ENCODE measurements at regions not wholly inside any gene's neighbourhood (a gene's known extent, or its start where the extent isn't known, plus 50 kb on each side); places are given as distances from the start of the nearest gene placed in this dataset.

DNA sequence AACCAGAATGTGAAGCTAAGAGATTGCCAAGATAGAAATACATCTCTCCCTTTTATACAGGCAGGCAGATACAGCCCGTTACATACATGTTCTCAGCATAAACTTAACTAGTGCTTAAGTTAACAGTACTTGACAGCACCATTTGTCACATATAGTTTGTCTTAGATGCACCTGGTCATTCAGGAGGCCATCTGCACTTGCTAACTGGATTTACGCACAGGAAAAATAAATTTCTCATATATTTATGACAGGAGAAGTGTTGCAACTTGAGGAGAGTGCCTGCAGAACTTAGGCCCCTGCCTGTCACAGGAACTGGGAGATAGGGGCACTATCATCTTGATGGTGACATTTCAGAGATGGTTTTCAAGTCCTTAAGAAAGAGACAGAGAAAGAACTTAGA, 1462.1 kb upstream of the CDH9 start:
- H3K4me1 Mint-ChIP-seq, result no peaks in the 10 kb centered on the region
- no peak for ATAC-seq
- DNase-seq, result no peak

DNA sequence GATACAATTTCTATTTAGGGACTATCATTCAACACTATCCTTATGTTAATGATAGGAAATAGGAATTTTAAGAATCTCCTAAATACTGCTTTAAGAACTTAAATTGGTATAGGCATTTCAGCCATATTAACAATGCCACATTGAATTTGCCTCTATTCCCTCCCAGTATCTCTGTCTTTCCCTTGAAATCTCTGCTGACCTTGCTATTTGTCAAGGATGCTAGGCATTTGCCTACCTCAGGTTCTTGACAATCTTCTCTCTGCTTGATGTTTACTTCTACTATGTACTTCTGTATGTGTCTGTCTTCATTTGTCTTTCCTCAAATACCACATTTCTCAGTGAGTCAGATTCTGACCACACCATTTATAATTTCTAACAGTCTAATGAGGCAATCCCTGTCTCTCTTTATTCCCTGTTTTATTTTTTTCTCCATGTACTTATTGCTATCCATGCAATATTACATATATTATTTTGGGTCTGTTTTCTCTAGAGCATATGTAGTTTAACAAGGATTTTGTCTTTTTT, 1461.4 kb upstream of the CDH9 start:
- H3K4me1 Mint-ChIP-seq, result no peaks in the 10 kb centered on the region
- H3K27ac Mint-ChIP-seq, result no peak overlapping the region
- H3K27me3 Mint-ChIP-seq, result no peaks in the 10 kb centered on the region
- ATAC-seq (no peak), DNase-seq (no peak)
- no peak overlapping the region for H3K4me3 Mint-ChIP-seq
- H3K9me3 Mint-ChIP-seq, result peaks cover 0 to 12% (median 7%) of the 10 kb centered on the region in 9 donors
- POLR2A ChIA-PET, result no interaction called here
- no peaks in the 10 kb centered on the region for H3K36me3 Mint-ChIP-seq

More for the DNA sequence above, 1462.1 kb upstream of the CDH9 start:
- Mint-ChIP-seq H3K9me3 (peaks cover 0 to 18% (median 9%) of the 10 kb centered on the region in 9 donors), H3K36me3 (no peaks in the 10 kb centered on the region), H3K4me3 (no peak overlapping the region), H3K27me3 (no peaks in the 10 kb centered on the region), H3K27ac (no peak overlapping the region)
- POLR2A ChIA-PET, result no interaction called here

DNA sequence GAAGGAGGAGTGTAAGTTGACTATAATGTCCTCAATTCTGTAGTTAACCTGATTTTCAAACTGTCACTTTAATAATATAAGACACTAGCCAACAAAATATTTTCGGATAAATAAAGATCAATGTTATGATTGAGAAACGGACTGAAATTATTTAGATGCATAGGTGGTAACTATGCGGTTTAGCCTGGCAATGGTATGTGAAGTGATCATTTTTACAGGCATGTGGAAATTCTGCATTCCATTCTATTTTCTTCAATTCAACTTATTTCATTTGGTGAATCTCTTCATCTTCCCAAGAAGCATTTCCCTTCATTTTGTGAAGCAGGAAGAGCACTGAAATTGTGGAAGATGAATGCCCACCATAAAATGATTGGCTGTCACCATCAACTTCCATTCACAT, 1457.5 kb upstream of the CDH9 start:
- H3K4me1 Mint-ChIP-seq, result no peaks in the 10 kb centered on the region
- ATAC-seq, result no peak

DNA sequence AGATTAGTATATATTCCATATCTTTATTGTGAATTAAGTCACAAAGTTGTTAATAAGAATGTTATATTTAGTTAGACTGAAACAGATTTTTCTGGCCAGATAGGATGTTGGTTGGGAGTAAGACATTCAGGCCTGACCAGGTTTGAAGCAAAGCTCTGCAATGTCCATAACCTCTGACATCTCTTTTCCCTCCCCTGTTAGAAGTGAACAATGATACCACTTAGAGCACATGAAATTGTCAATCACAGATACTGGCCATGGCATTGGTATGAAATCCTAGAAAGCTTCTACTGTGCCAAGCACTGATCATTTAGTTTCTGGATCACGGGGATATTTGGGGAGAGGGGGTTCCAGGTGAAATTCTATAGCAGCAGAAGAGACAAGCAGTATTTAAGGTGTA, 1455.1 kb upstream of the CDH9 start:
- POLR2A ChIA-PET, result no interaction called here
- no peak for DNase-seq
- Mint-ChIP-seq H3K27me3 (no peaks in the 10 kb centered on the region), H3K4me3 (no peak overlapping the region), H3K36me3 (peaks cover 0 to 4% (median 0%) of the 10 kb centered on the region in 3 donors), H3K9me3 (peaks cover 5 to 44% (median 14%) of the 10 kb centered on the region in 9 donors), H3K27ac (no peak overlapping the region), H3K4me1 (no peaks in the 10 kb centered on the region)
- ATAC-seq, result no peak

More for the DNA sequence above, 1457.5 kb upstream of the CDH9 start:
- Mint-ChIP-seq H3K4me3 (no peak overlapping the region), H3K27me3 (no peaks in the 10 kb centered on the region), H3K36me3 (no peaks in the 10 kb centered on the region), H3K27ac (no peak overlapping the region), H3K9me3 (peaks cover 2 to 31% (median 9%) of the 10 kb centered on the region in 9 donors)
- POLR2A ChIA-PET, result no interaction called here
- DNase-seq, result no peak

DNA sequence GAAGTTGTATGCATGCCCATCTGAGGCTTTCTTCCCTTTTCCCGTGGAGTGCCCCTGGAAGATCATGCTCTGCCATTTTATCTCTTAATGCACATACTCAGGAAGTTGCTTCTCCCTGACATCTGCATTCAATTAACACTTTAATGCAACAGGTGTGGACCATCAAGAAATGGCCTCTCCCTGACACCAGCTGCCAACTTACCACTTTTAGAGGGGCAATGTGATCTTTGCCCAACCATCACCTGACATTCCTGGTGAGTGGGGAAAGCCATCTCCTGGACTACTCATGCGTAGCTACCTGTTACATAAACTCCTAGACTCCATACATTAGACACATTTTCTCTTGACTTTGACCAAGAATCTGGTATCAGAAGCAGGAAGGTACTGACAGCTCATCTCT, 1450.4 kb upstream of the CDH9 start:
- POLR2A ChIA-PET, result no interaction called here
- Mint-ChIP-seq H3K4me3 (no peak overlapping the region), H3K4me1 (no peaks in the 10 kb centered on the region), H3K27ac (no peak overlapping the region), H3K9me3 (peaks cover 4 to 37% (median 19%) of the 10 kb centered on the region in 9 donors), H3K27me3 (no peaks in the 10 kb centered on the region), H3K36me3 (peaks cover 0 to 4% (median 0%) of the 10 kb centered on the region in 3 donors)
- no peak for ATAC-seq
- DNase-seq, result no peak

DNA sequence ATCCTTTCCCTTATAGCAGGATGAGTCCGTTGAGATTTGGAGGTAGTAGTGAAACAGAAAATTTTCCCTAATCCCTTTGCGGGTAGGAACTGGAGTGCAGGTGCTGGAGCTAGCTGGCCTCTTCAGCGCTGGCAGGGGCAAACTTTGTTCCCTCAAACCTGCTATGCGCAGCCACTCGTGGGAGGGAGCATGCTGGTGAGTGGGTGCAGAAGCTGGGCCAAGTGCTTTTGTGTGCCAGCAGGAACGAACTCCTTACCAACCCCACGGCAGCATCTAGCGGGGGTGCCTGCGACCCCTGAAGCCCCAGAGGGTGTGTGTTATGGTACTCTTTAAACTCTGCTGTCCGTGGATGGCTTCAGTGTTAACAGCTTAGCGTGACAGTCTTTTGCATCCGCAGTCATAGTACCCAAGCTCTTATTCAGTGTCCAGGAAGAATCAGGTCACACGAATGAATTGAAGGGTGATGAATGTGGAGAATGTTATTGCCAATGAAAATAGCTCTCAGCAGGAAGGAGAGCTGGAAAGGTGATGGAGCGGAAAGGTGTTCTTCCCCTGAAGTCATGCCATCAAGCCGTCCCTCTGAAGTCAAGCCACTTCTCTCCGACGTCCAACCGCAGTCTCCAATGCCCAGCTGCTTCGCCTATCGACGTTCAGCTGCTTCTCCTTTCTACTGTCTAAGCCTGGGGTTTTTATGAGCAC, 1445.1 kb upstream of the CDH9 start:
- Mint-ChIP-seq H3K27ac (peak overlapping the region in 1 of 10 donors; percentile 84), H3K27me3 (no peaks in the 10 kb centered on the region), H3K9me3 (peaks cover 0 to 13% (median 3%) of the 10 kb centered on the region in 9 donors), H3K36me3 (no peaks in the 10 kb centered on the region), H3K4me3 (no peak overlapping the region), H3K4me1 (no peaks in the 10 kb centered on the region)
- ATAC-seq (no peak), DNase-seq (no peak)
- POLR2A ChIA-PET, result no interaction called here

DNA sequence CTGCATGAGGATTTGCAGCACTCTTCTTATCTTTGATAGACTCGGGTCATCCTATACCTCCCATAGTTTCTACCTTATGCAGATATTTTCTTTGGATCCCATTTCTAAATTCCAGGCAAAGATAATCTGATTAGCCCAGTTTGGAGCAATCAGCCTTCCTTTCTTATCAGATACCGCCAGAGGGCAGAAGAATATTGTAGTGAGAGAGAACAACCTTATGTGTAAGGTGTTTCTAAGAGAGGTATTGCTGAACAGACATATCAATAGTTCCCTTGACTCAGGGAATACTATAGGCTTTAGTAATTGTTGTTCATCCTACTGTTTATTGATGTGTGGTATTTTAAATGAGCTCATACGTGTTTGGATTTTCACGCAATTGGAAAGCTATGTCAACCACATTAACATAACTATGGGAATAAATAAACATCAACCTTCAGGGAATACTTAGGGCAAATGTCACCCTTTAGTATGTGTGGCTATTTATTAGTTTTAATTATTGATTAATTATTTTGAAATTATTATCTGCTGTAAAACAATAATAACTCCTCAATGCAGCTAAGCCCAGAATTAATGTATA, 1435.2 kb upstream of the CDH9 start:
- no peak for ATAC-seq
- peaks cover 2 to 25% (median 8%) of the 10 kb centered on the region in 9 donors for H3K9me3 Mint-ChIP-seq
- no peaks in the 10 kb centered on the region for H3K36me3 Mint-ChIP-seq
- H3K4me1 Mint-ChIP-seq, result no peaks in the 10 kb centered on the region
- no peaks in the 10 kb centered on the region for H3K27me3 Mint-ChIP-seq
- H3K27ac Mint-ChIP-seq, result no peak overlapping the region
- POLR2A ChIA-PET, result no interaction called here
- DNase-seq, result no peak
- H3K4me3 Mint-ChIP-seq, result no peak overlapping the region

DNA sequence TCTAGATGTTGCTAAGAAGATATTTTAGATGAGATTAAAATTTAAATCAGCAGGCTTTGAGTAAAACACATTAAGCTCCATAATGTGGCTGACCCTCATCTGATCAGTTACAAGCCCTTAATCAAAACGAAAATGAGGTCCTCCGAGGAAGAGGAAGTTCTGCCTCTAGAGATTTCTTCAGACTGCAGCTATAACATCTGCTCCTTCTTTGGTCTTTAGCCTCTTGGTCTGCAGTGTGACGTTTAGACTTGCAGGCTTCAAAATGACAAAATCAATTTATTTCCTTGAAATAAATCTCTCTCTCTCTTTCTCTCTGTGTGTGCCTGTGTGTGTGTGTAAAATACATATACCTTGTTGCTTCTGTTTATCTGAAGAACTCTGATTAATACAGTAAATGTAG, 1429.8 kb upstream of the CDH9 start:
- Mint-ChIP-seq H3K4me3 (no peak overlapping the region), H3K36me3 (no peaks in the 10 kb centered on the region), H3K4me1 (no peaks in the 10 kb centered on the region), H3K27me3 (no peaks in the 10 kb centered on the region), H3K27ac (no peak overlapping the region), H3K9me3 (peaks cover 0 to 33% (median 8%) of the 10 kb centered on the region in 9 donors)
- no peak for ATAC-seq
- POLR2A ChIA-PET, result no interaction called here
- no peak for DNase-seq

DNA sequence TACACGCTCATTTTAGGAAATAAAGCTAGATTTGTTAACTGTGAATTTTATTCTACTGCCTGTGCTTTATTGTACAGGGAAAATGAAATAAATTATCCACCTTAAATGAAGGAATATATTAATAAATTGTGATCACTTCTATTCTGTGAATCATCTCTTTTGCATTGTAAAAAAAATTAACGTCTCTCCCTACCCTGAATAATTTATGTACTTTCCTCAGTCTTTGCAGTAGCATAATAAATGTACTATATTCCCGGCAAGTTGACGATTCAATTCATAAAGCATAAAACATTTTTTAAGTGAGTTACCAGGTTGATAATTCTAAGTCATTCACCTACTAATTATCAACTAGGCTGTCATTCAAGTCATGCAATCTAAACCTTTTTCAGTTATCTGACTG, 1425.3 kb upstream of the CDH9 start:
- Mint-ChIP-seq H3K27me3 (no peaks in the 10 kb centered on the region), H3K27ac (no peak overlapping the region), H3K36me3 (no peaks in the 10 kb centered on the region), H3K9me3 (peaks cover 0 to 26% (median 6%) of the 10 kb centered on the region in 9 donors), H3K4me1 (no peaks in the 10 kb centered on the region), H3K4me3 (no peak overlapping the region)
- DNase-seq (no peak), ATAC-seq (no peak)
- POLR2A ChIA-PET, result no interaction called here

DNA sequence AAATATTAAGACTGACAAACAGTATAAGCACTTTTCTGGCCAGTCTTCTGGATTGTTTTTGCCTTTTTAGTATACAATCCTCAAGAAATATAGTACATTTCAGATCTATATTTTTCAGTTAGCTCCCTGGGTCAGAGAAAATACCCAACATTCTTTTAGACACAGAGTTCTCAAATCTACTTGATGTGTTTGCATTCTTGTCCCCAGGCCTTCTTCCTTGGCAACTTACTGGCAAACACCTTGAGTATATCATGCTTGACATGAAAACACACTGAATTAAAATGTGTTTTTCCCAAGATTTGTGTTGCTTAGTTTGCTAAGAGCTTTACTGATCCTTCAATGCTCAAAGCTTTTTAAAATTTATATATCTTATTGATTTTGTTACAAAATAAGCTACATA, 1413.1 kb upstream of the CDH9 start:
- POLR2A ChIA-PET, result no interaction called here
- Mint-ChIP-seq H3K27ac (no peak overlapping the region), H3K4me3 (no peak overlapping the region), H3K36me3 (no peaks in the 10 kb centered on the region), H3K27me3 (no peaks in the 10 kb centered on the region), H3K9me3 (peaks cover 1 to 25% (median 17%) of the 10 kb centered on the region in 9 donors), H3K4me1 (no peaks in the 10 kb centered on the region)
- DNase-seq (no peak), ATAC-seq (no peak)

DNA sequence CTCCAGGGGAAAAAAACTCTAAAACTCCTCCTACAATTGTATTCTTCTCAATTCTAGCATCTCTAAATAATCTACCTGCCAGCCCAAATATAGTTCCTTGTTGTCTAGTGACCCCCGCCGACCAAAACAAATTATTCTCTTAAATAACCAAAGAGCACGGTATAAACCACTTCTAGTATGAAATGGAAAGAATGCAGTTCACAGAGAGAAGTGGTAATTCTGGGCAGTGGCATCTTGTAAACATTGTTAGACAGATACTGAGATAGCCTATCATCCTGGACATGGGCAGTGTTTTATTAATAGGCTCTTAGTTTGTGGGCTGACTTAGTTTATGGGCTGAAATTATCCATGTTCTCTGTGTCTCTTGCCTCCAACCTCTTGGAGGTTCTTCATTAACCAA, 1412.6 kb upstream of the CDH9 start:
- H3K9me3 Mint-ChIP-seq, result peaks cover 1 to 28% (median 18%) of the 10 kb centered on the region in 9 donors
- no peaks in the 10 kb centered on the region for H3K36me3 Mint-ChIP-seq
- POLR2A ChIA-PET, result no interaction called here
- H3K4me1 Mint-ChIP-seq, result no peaks in the 10 kb centered on the region
- H3K4me3 Mint-ChIP-seq, result no peak overlapping the region
- no peak for DNase-seq
- H3K27me3 Mint-ChIP-seq, result no peaks in the 10 kb centered on the region
- H3K27ac Mint-ChIP-seq, result no peak overlapping the region
- ATAC-seq, result no peak

DNA sequence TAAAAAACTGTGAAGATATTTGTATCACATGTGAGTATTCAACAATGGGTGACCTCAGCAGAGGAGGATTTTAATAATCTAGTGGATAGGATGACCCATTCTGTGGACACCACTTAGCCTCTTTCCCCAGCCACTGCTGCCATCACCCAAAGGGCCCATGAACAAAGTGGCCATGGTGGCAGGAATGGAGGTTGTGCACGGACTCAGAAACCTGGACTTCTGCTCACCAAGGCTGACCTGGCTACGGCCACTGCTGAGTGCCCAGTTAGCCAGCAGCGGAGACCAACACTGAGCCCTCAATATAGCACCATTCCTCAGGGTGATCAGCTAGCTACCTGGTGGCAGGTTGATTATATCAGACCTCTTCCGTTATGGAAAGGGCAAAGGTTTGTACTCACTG, 1410.4 kb upstream of the CDH9 start:
- ATAC-seq (no peak), DNase-seq (no peak)
- no peaks in the 10 kb centered on the region for H3K27me3 Mint-ChIP-seq
- H3K4me1 Mint-ChIP-seq, result no peaks in the 10 kb centered on the region
- no peaks in the 10 kb centered on the region for H3K36me3 Mint-ChIP-seq
- H3K4me3 Mint-ChIP-seq, result no peak overlapping the region
- H3K9me3 Mint-ChIP-seq, result peaks cover 6 to 36% (median 20%) of the 10 kb centered on the region in 9 donors
- POLR2A ChIA-PET, result no interaction called here
- H3K27ac Mint-ChIP-seq, result no peak overlapping the region

DNA sequence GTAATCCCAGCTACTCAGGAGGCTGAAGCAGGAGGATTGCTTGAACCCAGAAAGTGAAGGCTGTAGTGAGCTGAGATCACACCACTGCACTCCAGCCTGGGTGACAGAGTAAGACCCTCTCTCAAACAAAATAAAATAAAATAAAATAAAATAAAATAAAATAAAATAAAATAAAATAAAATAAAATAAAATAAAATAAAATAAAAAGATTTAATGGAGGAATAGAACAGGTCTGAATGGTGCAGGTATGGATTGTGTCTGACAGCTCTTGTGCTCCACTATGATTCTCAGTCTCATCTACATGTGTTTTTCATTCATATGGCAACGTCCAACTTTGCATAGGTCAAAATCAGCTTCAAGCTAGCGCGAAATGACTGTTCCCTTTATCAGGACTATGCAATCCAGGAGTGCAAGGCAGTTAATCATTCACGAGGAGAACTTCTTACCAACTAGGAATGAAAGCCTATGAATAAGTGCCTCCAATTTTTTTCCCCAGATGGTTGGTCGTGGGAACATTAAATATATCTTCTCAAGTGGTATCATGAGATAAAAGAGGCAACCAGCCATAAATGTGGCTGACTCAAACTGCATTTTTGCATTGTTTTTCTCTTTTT, 1392.3 kb upstream of the CDH9 start:
- Mint-ChIP-seq H3K9me3 (peaks cover 5 to 48% (median 17%) of the 10 kb centered on the region in 9 donors), H3K36me3 (no peaks in the 10 kb centered on the region), H3K4me3 (no peak overlapping the region), H3K27ac (no peak overlapping the region), H3K4me1 (no peaks in the 10 kb centered on the region), H3K27me3 (no peaks in the 10 kb centered on the region)
- ATAC-seq (no peak), DNase-seq (no peak)
- POLR2A ChIA-PET, result no interaction called here

Measured in naive thymus-derived CD8-positive, alpha-beta T cell (primary cell).